GM21515 (cell line): ENCODE measurements at regions not wholly inside any gene's neighbourhood (a gene's known extent, or its start where the extent isn't known, plus 50 kb on each side); places are given as distances from the start of the nearest gene placed in this dataset.

Experiments
- ATAC-seq: cut with Tn5 transposase; IDR thresholded peaks from one replicate; pipeline ENCODE4 v1.9.1; 2021; ENCODE audit not compliant: unreplicated experiment

DNA sequence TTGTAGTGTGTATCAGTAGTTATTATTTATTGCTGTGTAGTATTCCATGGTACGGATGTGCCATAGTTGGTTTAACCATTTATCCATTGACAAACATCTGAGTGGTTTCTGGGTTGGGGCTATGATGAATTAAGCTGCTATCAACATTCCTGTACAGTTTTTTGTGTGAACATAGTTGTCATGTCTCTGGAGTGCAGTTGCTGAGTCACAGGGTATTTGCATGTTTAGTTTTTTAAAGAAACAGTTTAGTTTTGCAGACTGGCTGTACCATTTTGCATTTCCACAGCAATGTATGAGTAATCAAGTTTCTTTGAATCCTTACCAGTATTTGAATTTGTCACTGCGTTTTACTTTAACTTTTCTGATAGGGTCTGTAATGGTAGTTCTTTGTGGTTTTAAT lies 516.7 kb upstream of the CELF2 start:
- ATAC-seq, result no peak

DNA sequence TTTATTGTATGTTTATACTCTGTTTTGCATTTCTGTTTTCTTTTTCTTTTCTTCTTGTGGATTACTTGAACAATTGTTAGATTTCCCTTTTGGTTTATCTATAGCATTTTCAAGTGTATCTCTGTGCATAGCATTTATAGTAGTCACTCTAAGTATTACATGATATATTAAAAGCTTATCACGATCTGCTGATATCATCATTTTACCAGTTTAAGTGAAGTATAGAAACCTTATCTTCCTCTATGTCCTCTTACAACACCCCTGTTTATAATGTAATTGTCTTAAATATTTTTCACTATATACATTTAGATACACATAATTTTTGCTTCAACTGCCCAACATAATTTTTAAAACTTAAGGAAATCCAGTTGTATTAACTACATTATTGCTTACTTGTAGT lies 513.9 kb upstream of the CELF2 start:
- ATAC-seq, result no peak

DNA sequence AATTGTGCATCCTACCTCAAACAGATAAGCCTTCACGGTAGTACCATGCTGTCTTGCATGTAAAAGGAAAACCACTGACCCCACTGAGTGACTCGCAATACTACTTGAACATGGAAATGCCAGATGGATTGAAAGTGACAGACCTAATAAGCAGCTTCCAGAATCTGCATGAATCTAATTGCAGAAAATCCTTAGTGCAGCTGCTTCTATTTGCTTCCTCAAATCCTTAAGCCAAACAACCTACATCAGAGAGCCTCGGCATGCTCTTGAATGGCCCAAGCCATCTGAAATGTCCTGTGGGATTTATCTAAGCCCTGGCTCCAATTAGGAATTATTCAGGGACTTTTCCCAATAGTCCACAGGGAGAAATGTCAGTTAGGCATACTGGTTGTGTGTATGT lies 509.5 kb upstream of the CELF2 start:
- no peak for ATAC-seq

DNA sequence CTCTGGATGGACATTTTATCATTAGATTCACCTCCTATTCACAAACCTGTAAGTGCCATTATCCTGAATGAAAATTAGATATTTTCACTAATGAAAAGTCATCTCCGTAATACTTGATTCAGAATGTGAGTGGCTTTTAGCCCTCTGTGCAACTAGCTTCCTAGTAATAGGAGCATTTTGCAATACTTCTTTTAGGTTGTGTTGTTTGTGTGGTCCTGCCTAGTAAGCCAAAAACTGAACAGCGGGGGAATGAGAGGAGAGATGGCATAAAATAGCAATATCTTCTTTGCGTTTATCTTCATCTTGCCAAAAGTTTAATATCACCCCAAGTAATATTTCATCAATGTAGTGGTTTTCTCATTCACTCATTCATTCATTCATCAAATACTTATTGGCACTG lies 507.5 kb upstream of the CELF2 start:
- ATAC-seq, result no peak

DNA sequence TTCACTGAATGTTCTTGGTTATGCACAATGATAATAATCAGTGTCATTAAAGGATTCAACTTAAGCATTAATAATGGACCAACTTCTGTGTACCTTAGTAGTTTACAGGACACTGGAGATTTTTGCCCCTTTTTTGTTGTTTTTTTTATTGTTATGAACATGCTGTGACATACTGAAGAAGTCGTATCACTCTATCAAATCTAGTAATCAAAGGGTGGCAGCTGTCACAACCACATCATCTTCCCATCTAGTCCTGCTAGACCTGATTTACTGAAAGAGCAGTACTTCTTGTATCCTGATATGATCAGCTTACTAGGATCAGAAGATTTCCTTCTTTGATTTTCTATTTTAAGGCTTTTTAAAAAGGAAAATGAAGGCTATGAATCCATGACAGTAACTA lies 504.6 kb upstream of the CELF2 start:
- no peak for ATAC-seq

DNA sequence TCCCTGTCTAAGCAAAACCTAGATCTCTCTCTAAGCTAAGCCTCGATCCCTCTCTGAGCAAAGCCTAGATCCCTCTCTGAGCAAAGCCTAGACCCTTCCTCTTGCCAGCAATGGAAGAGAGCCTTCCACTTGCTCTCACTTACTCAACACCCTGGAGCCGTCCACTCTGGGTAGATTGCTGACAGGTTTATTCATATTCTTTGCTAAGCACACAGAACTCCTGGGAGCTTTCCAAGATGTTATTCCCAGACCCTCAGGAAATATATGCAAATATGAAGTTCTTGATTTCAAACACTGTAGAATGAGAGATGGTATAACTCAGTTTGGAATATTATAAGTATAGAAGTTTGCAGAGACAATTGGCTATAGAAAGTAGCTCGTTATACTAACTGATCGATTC lies 503.8 kb upstream of the CELF2 start:
- ATAC-seq, result no peak

DNA sequence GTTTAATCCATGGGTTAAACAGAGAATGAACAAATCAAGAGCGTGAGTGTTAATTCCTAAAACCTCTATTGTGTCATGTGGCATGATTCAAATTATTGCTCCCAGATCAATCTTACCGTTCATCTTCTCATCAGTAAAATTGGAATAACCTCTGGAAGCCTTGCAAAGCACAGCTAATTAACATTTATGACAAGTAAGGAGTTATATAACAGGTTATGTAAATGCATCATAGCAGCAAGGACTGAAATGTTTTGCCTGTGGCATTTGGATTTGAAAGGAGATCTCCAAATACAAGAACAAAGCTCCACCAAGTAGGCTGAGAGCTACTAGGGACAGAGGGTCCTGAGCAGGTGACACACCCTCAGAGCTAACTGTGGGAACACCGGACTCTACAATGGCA lies 502.9 kb upstream of the CELF2 start:
- no peak for ATAC-seq

DNA sequence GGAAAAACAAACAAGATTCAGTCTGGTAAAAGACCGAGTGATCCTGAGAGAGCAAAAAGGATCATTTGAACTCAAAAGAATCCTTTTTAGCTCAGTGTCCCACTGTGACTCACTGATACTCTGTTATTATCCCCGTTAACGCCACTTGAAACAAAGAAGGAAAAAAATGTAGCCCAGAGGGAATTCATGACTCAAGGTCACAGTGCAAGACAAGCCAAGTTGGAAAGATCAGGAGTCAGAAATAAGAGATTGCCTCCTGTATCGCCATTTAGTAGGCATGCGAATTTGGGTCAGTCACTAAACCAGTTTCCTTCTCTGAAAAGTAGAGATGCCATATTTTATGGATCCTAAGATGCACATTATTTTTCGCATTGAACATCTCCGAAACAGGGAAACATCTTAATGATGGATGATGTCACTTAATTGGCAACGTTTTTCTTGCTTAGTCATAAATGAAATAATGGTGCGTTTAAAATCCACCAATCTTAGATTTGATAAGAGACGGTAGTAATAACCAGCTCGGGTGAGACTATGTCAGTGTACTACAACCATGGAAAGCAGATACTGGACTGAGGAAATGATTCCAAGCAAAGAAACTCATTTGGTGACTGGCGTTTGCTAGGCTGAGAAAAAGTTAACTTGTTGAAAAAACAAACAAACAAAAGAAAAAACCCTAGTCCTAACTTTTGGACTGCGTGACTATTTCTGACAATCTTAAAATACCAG lies 502.0 kb upstream of the CELF2 start:
- no peak for ATAC-seq

DNA sequence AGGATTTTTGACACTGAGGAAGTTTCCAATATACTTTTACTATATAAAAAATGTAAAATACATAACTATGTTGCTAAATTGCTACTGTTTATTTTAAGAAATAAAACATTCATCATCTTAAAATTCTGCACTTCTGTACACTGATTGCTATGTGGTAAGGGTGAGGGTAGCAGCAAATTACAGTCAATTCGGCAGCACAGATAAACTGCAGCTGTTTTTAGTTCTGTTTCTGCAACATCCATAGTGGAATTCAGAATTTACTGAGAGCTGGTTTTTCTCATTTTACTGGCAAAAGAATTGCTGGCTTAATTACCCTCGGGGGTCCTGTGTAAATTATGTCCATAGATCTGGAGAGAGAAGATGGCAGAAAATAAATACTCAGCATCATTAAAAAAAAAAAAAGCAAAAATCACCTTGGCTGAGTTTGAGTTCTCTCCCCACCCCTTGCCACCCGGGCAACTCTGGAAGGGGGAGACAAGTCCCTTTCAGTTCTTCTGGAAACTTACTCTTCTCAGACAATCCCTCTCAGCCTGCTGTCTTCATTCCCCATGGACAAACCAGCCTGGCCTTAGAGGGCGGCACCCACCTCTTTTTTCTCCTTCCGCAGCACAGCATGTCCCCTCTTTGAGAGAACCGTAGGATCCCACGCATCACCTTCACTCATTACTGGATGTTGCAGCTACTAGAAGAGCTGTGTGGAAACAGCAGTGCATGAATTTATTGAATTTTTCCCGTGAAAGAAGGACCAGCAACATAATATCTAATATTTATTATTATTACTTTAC lies 501.1 kb upstream of the CELF2 start:
- ATAC-seq, result no peak

DNA sequence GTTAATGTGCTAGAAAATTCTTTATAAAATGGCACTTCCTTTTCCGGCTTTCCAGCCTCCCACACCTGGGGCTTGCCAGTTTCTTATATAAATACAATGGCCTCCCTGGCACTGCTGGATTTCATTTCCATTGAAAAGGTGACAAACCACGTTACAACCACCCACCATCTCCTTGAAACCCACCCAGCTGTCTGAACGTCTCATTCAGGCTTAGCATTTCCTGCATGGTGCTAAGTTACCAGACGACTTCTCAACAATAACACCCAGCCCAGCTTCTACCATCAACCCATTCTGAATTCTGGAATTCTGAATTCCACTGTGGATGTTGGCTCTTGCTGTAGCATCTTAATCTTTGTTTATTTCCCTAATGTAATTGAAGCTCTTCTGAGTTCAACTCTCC lies 499.8 kb upstream of the CELF2 start:
- no peak for ATAC-seq

DNA sequence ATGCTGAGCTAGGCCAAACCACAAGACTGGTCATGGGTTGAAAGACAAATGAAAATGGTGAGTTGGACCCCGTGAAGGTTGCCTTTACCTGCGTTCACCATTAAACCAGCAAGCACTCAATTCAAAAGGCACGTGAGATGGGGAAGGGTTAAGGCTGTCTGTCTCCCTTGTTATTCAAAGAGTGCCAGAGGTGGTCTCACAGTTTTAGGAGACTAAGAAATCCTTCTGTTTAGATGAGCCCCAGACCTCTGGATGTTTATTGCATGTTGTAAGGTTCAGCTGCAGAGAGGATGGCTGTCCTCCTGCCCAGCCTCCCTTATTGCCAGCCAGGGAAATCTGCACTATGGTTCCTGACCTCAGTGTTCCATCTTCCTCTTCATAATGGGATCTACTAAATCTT lies 498.0 kb upstream of the CELF2 start:
- ATAC-seq, result no peak

DNA sequence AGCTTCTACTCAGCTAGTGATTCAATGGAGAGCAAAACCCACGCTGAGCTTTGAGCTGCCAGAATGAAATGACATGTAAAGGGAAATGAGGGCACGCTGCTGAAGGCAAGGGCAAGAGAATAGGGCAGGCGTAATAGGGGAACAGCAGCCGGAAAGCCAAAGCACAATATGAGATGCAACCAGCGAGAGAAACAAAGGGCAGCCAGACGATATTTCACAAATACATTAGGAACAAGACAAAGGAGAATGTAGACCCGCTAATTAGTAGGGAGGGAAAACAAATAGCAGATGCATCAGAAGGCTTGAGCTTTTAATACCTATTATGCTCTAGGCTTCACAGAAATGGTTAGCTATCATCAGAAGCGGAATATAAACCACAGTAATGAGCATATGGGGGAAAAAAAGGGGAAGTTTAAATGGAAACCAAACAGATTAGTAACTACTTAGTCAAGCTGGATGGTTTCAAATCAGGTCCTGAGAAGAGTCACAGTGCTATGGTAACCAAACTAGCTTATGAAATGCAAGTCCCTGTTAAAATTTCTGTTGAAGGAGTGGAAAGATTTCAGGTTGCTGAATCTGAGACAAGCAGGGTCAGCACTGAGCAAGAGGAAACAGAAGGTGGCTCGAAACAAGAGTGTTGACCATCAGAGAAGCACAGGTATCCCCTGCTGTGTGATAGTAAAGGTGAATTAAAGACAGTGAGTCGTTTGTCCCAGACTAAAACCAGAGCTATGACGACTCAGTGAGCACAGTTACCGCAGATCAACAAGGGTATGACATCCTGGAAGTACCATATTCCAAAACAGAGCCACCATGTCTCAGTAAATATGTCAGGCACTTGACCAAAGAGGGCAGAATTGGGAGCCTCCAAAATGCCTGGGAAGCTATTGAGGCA lies 496.9 kb upstream of the CELF2 start:
- ATAC-seq, result peak; percentile 94

DNA sequence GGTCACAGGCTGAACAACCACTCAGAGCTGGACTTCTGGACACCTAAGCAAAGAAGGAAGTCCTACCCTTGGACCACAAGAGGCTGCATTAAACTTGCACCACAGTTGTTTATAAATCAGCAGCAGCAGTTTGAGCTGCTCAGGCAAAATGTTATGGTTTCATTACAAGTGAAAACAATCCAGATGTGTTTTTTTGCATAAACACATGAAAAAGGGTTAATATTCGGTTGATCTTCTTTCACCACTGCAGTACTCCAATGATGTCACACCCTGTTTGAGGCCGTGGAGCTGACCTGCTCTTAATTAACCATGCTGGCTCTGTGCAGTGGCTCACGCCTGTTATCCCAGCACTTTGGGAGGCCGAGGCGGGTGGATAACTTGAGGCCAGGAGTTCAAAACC lies 490.8 kb upstream of the CELF2 start:
- no peak for ATAC-seq

DNA sequence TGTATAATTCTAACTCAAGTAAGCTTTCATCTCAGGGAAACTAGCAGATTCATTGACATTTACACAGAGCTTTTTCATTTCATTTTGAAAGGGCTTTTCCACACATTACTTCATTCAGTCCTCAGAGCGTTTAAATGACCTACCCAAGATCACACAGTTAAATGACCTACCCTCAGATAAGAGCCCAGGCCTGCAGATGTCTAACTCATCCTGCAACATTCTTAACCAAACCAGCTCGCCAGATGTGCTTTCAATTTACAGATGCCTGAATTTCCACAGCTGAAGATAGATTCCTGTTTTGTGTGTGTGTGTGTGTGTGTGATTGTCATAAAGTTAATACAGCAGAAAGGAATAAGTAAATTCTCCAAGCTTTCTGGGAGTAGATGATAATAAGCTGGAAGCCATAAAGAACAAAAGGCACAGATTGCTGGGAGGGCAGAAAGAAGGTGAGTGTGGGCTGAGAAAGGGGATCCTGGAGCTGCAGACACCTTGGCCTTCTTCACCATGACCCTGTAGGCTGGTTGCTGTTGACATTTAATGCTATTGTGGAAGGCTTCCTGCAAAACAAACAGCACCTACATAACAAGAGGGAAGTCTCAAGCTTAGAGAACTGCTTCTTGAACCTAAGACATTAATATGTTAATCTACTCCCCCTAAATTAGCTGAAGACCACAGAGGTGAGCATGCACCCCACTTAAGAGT lies 489.7 kb upstream of the CELF2 start:
- ATAC-seq, result no peak

DNA sequence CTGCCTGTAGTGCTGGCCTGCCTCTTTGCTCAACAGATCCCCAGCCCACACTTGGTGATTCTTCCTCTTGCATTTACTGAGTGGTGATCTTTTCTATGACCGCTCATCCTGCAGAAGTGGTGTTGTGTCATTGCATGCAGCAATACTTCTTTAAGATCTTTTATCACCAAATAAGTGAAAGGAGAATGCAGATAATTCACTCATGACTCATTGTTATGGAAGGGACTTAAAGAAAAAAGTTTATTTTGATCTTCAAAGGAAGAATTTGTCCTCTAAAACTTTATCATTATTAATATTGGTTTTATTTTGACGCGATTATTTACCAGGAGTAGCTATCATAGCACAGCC lies 489.1 kb upstream of the CELF2 start:
- ATAC-seq, result no peak

DNA sequence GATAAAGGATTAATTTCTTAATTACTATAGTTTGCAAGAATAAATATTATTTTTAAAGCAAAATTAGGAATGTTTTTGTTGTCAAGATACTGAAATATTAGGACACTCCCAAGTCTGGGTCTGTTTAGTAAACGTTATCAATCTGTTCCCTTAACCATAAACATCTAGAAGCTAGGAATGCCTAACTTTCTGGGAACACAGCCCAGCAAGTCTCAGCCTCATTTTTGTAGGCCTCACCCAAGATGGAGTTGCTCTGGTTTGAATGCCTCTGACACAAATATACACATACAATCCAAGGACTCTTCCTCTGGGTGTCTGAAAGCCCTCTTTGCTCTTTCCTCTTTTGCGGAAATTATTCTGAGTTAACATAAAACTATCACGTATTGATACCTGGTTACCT lies 487.4 kb upstream of the CELF2 start:
- ATAC-seq, result no peak

DNA sequence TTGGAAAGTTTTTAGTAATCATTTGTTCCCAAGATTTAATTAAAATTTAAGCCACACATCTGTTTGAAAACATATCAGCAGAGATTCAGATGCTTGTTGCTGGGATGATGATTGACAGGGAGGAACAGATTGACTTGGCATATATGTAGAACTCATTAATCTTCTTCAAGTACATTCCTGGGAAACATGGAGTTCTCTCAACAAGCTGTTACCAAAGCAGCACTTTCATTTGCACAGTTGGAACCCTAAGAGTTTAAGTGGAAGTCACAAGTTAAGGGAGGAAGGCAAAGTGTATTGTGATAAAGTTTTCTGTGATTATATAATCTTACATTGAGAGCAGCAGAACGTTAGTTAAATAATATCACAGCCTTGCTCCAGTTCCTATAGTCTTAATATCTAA lies 485.4 kb upstream of the CELF2 start:
- ATAC-seq, result no peak

DNA sequence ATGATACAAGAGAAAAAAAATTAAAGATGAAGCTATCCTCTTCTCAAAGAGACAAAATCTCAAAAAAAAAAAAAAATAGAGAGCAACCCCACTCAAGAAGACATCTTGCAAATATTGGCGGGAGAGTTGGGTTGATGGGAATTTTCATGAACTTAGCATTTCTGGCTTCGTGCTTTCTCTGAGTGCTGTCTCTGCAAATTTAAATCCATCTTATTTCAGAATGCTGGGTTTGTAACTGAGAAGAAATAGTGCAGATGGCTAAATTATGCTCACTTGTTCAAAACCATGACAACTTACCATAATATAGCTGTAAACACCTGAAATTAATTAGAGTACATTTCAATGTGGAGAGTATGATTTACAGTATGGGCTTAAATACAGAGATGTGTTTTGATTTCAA lies 484.8 kb upstream of the CELF2 start:
- no peak for ATAC-seq

DNA sequence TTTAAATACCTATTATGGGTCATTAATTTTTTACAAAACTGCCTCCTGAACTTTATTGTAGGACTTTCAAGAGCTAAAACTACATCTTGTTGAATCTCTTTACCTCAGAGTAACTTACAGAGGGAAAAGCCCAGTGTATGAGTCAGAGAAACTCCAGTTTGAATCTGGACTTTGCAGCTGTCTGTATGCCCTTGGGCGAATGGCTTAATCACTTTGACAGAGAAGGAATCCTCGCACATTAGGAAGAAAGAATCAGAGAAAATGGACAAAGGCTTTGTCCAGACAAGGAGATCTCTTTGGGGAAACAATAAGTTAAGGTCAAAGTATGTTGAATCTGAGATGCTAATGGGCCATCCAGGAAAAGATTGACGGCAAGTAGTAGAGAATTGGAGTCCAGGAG lies 484.2 kb upstream of the CELF2 start:
- ATAC-seq, result no peak

DNA sequence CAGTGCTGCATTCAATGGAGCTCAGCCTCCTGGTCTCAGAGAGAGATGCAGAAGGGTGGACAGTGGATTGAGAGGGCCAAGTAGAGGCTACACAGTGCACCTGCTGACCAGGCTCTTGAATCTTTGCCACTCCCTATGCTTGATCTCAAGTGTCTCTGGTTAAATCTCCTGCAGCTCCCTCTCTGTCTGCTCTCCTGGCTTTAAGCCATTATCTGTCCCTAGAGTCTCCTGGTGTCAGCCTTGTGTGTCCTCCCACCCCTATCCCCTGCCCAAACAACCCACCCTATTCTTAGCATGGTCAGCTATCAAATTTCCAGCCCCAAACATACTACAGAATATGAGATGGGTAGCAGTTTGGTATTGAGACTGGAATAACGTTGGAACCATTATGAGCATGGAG lies 479.3 kb upstream of the CELF2 start:
- ATAC-seq, result no peak

DNA sequence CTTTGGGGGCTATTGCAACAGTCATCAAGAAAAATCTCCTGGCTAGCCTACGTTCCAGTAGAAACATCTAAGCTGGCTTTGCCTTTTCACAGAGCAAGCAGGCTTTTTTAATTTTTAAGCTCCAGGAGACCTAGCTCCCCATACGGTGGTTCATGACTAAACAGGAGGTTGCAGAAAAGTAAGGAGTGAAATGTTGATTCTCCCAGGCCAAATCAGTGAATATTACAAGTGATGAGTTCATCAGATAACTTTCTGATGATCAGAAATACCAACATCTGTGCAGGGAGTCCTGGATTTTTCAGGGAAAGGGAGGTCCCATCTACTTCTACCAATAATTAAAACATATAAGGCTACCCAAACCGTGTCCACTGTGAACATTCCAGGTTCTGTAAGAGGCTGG lies 477.3 kb upstream of the CELF2 start:
- ATAC-seq, result no peak
